T-helper 9 cell (primary cell): ENCODE measurements at regions not wholly inside any gene's neighbourhood (a gene's known extent, or its start where the extent isn't known, plus 50 kb on each side); places are given as distances from the start of the nearest gene placed in this dataset.
A peak's percentile ranks its signal among the peaks of the same experiment; 100 is the strongest.

Experiments
- DNase-seq: peaks from one replicate; pipeline ENCODE4 v3.0.0-alpha.2; 2020

GRCh38 chr3:107062310-107062709 lies 314.9 kb upstream of the CCDC54 start:
- DNase-seq, result no peak

- no peak for DNase-seq
Measured at GRCh38 chr3:107062787-107063186, 314.5 kb upstream of the CCDC54 start.

GRCh38 chr3:107063351-107063750 lies 313.9 kb upstream of the CCDC54 start:
- no peak for DNase-seq

- peak; percentile 19 for DNase-seq
Measured at GRCh38 chr3:107064405-107065060, 312.7 kb upstream of the CCDC54 start.

- DNase-seq, result no peak
Measured at GRCh38 chr3:107065094-107065861, 312.0 kb upstream of the CCDC54 start.

GRCh38 chr3:107067421-107067820 lies 309.8 kb upstream of the CCDC54 start:
- no peak for DNase-seq

GRCh38 chr3:107068980-107069379 lies 308.3 kb upstream of the CCDC54 start:
- DNase-seq, result no peak

GRCh38 chr3:107076946-107077345 lies 300.3 kb upstream of the CCDC54 start:
- no peak for DNase-seq

GRCh38 chr3:107077391-107077790 lies 299.8 kb upstream of the CCDC54 start:
- no peak for DNase-seq

- no peak for DNase-seq
Measured at GRCh38 chr3:107082527-107082926, 294.7 kb upstream of the CCDC54 start.

- DNase-seq, result no peak
Measured at GRCh38 chr3:107085261-107085660, 292.0 kb upstream of the CCDC54 start.

- no peak for DNase-seq
Measured at GRCh38 chr3:107092121-107092520, 285.1 kb upstream of the CCDC54 start.

- DNase-seq, result no peak
Measured at GRCh38 chr3:107098864-107099263, 278.4 kb upstream of the CCDC54 start.

GRCh38 chr3:107100137-107100536 lies 277.1 kb upstream of the CCDC54 start:
- no peak for DNase-seq

GRCh38 chr3:107100573-107100972 lies 276.7 kb upstream of the CCDC54 start:
- DNase-seq, result no peak

- no peak for DNase-seq
Measured at GRCh38 chr3:107103786-107104185, 273.5 kb upstream of the CCDC54 start.

GRCh38 chr3:107106316-107106715 lies 270.9 kb upstream of the CCDC54 start:
- no peak for DNase-seq

GRCh38 chr3:107106907-107107306 lies 270.3 kb upstream of the CCDC54 start:
- no peak for DNase-seq

- DNase-seq, result no peak
Measured at GRCh38 chr3:107110596-107111305, 266.5 kb upstream of the CCDC54 start.

GRCh38 chr3:107111872-107112271 lies 265.4 kb upstream of the CCDC54 start:
- DNase-seq, result no peak

GRCh38 chr3:107112356-107112755 lies 264.9 kb upstream of the CCDC54 start:
- DNase-seq, result no peak

- DNase-seq, result no peak
Measured at GRCh38 chr3:107116251-107116650, 261.0 kb upstream of the CCDC54 start.

GRCh38 chr3:107117156-107117555 lies 260.1 kb upstream of the CCDC54 start:
- DNase-seq, result no peak
